ENCODE measurements at regions not wholly inside any gene's neighbourhood (a gene's known extent, or its start where the extent isn't known, plus 50 kb on each side); places are given as distances from the start of the nearest gene placed in this dataset.
A peak's percentile ranks its signal among the peaks of the same experiment; 100 is the strongest.

GRCh38 chr10:130769146-130770017, 542.1 kb downstream of the TCERG1L start:
- no peak for DNase-seq (ENCODE audit: low spot score)

- no peak for DNase-seq (ENCODE audit: low spot score)
Observed at GRCh38 chr10:130770018-130770630, 541.4 kb downstream of the TCERG1L start.

DNA sequence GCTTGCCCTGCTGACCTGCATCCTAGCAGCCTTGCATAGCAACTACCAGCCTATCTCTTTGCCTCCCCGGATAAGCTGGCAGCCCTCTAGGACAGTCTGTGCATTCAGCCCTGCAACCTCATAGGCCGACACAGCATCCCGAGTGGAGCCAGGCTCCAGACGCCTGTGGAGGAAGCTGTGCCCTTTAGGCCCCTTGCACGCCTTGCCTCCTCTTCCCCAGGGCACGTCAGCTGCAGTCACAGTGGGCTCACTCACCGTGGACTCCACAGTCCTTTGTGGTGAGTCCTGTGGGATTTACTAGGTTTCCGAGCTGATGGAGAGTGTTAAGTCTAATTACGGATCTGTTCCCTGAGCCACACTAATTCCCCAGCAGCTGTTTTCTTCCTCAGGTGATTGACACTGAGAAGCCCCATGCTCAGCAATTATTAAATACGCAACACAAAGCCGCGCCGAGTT, 540.0 kb downstream of the TCERG1L start:
- peak; percentile 55 for DNase-seq (ENCODE audit: low spot score)

GRCh38 chr10:130772056-130772455, 539.5 kb downstream of the TCERG1L start:
- no peak for DNase-seq (ENCODE audit: low spot score)

- no peak for DNase-seq (ENCODE audit: low spot score)
Observed at GRCh38 chr10:130772676-130773075, 538.8 kb downstream of the TCERG1L start.

DNA sequence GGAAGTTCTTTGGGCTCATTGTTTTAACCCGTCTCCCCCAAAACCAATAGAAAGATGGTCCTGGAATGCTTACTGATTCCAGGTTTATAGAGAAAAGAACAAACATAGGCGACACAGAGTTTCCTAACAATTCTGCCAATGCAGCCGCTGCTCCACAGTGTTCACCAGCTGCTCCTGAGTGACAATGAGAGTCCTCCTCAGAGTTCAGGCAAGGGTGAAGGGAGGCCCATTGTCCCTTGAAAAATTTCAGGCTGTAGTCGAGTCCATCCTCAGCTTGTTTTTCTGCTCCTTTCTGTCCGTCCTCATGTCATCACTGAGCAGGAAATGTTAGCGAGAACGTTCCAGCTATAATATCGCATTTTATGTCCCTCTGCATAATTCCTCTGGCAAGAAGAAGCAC, 537.6 kb downstream of the TCERG1L start:
- DNase-seq (ENCODE audit: low spot score): no peak

- DNase-seq (ENCODE audit: low spot score): no peak
Observed at GRCh38 chr10:130774871-130775270, 536.6 kb downstream of the TCERG1L start.

DNA sequence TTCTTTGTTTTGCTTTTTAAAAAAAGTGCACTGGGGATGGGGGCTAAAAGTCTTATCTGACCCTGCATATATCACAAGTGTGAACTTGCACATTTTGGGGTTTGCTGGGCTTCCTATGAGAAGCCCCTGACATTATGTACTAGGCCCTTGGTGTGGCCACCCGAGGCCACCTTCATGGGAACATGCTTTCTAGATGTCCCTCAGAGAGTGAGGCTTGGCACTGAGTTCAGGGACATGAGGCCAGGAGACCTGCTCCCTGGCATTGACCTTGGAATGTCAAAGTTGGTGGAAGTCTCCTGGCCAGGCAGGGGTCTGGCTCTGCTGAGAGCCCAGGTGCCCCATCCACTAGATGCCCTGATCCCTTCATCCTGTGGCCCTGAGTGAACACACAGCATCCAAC, 536.2 kb downstream of the TCERG1L start:
- no peak for DNase-seq (ENCODE audit: low spot score)

DNA sequence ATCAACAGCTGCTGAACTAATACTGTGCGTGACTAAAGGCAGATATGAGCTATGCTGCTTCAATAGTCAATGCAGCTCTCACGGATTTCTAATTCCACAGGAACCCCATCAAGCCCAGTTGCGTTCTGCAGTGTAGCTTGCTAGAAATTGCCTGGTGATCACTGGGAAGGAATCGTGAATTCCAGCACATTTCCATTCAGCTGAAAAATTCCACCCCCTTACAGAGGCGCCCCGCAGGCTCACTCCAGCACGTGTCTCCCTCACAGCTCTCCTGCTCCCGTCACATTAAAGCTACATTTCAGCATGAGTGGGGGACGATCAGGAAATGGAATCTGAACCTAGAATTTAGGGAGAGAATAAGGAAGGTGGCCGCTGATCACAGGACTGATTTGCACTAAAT, 534.8 kb downstream of the TCERG1L start:
- no peak for DNase-seq (ENCODE audit: low spot score)

- DNase-seq (ENCODE audit: low spot score): no peak
Observed at GRCh38 chr10:130777507-130778165, 533.9 kb downstream of the TCERG1L start.

DNA sequence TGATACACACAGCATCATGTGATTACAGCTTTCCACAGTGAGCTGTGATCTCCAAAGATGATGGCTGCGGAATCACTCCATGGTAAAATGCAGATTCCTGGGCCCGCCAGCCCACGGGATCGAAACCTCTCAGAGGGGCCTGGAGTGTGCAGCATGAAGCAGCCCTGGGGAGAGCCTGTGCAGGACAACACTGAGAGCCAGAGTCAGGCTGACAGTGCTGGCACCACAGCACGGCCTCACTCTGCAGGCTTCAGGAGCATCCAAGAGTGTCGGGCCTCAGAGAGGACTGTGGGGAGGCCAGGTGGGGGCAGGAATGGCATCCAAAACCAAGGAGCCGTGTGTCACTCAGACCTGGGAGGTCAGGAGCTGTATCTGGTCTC, 533.4 kb downstream of the TCERG1L start:
- DNase-seq (ENCODE audit: low spot score): no peak

DNA sequence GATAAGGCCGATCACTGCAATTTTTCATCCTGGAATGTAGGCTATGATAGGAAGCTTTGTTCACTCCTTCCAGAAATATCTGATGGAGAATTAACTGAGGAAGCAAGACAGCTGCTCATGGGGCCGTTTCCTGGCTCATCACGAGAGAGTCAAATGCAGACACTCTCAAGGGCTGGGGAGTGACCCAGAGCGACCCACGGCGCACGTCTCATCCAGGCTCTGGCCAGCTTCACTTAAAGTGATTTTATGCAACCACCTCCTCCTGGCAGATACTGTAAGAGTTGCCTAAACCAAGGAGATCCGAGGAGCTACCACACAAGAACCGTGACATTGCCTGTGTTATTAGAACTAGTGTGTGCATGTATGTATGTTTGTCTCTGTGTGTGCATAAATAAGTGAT, 530.8 kb downstream of the TCERG1L start:
- no peak for DNase-seq (ENCODE audit: low spot score)

DNA sequence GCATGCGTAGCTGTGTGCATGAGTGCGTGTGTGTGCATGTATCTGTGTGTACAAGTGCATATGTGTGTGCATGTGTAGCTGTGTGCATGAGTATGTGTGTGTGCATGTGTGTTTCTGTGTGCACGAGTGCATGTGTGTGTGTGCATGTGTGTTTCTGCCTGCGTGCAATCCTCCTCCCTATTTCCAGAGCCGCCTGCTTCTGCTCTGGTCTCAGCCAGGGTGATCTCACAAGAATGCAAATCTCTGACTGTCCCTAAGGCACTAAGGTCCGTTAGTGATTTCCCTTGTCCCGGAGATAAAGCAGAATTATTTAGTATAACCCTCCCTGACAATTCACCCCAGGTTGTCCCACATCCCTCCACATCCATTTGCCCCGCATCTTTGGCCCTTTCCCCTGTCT, 530.3 kb downstream of the TCERG1L start:
- DNase-seq (ENCODE audit: low spot score): no peak

- DNase-seq (ENCODE audit: low spot score): no peak
Observed at GRCh38 chr10:130781623-130782022, 529.9 kb downstream of the TCERG1L start.

DNA sequence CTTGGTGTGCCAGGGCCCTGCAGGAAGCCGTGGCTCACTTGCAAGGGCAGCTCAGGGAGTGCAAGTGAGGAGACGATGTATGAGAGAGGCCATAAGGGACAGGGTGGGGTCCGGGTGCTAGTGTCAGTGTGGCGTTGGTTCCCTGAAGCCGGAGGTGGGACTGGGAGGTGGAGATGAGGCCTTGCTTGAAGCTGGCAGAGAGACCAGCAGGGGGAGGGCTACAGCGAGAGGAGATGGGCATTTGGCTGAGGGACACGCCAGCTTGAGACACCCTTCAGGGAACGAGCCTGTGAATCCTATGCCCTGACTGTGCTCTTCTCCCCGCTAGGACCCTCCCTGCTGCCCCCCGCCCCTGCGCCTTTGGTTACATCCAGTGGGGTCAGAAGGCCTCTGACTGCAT, 529.1 kb downstream of the TCERG1L start:
- DNase-seq (ENCODE audit: low spot score): no peak

DNA sequence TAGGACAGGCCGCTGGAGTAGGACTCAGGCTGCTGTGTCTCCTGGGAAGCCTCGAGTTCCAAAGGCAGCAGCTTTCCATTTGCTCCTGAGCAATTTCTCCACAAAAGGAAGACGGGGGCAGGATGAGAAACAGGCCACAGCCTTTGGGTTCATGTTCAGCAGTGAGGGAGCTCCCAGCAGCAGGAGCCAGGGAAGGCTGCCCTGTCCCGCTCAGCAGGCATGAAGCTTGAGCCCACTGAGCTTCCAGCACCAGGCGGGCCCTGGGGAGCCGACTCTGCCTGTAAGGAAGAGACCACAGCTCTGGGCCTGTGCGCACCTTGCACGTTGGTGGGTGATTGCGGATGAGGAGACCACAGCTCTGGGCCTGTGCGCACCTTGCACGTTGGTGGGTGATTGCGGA, 527.2 kb downstream of the TCERG1L start:
- DNase-seq (ENCODE audit: low spot score): no peak

GRCh38 chr10:130786365-130786966, 525.1 kb downstream of the TCERG1L start:
- DNase-seq (ENCODE audit: low spot score): no peak

- DNase-seq (ENCODE audit: low spot score): no peak
Observed at GRCh38 chr10:130787243-130787642, 524.3 kb downstream of the TCERG1L start.

DNA sequence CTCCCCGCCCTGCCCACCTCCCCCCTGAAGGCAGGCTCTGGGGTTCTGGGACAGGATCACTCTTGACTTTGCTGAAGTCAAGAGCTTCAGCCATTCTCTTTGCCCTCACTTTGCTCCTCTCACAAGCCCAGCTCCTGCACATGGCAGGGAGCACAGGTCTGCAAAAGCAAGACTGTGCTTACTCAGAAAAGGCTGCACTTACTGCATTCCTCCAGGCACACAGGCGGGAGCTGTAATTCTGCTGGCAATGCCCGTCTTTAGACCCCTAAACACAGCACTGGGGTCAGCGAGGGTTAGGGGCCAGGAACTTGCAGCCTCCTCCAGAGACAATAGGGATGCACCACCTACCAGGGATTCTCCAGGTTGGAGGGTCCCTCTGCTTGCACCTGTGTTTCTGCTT, 523.7 kb downstream of the TCERG1L start:
- DNase-seq (ENCODE audit: low spot score): no peak

GRCh38 chr10:130790339-130790738, 521.2 kb downstream of the TCERG1L start:
- DNase-seq (ENCODE audit: low spot score): no peak

DNA sequence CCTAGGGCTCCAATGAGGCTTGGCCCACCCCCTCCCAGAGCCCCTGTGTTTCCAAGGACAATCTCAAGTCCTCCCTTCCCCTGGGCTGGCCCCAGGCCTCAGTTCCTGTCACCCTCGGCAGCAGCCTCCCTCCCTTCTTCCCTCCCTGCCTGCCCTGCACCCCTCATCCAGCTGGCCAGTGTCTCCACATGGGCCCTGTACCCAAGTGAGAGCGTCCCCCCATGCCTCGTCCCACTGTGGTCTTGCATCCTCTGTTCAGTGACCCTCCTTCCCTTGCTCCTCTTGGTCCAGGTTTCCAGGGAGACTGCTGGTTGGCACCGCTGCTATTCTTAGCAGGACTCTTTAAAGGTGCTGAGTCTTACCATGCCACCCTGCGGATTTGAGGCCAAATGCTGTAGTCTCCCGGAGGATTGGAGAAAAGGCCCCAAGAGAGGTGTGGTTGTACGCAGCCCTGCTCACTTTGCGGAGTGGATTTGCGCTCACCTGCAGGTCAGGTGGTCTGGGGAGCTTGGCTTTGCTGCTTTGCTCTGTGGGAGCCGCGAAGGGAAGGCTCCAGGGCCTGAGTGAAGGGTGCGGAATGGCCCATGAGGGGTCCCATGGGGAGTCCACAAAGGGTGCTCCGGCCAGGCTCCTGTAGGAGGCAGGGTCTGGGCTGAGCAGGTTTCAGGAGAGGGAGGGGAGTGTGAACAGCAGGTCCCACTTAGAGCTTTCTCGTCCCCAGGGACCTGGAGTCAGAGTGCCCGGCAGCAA, 519.2 kb downstream of the TCERG1L start:
- no peak for DNase-seq (ENCODE audit: low spot score)

DNA sequence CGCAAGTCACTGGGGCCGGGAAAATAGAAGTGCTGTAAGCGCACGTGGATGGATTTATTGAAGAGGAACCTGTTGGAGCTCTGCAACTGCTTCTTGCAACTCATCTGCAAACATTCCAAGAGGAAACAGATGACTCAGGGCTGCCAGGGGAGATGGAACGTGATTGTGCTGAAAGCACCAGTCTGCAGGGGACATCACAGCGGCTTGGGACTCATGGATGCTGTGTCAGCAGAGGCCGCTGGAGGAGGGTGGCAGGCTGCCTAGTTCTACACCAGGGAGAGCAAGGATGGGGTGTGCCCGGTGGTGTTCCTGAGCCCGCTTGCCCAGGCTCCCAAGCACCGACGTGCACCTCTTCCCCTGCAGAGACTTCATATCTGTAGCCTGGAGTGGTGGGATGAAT, 515.7 kb downstream of the TCERG1L start:
- no peak for DNase-seq (ENCODE audit: low spot score)

Data from ecto neural progenitor cell (in vitro differentiated cells).